Erythroblast (primary cell): ENCODE measurements at regions not wholly inside any gene's neighbourhood (a gene's known extent, or its start where the extent isn't known, plus 50 kb on each side); places are given as distances from the start of the nearest gene placed in this dataset.

Experiments used
- GATA1 ChIP-seq: IDR thresholded peaks from 2 replicates; pipeline ENCODE4 v1.6.1; 2011; ENCODE audit warnings: low read depth, mild to moderate bottlenecking, control low read depth, low read length, moderate library complexity
- POLR2A ChIP-seq: IDR thresholded peaks from 2 replicates; pipeline ENCODE4 v1.6.1; 2011; ENCODE audit warnings: mild to moderate bottlenecking, low read length

- TF ChIP-seq POLR2A = no peak
- no peak for TF ChIP-seq GATA1
These were observed 63.3 kb downstream of the DRD1 start for GRCh38 chr5:175380701-175381100.
